ENCODE measurements at regions not wholly inside any gene's neighbourhood (a gene's known extent, or its start where the extent isn't known, plus 50 kb on each side); places are given as distances from the start of the nearest gene placed in this dataset.
"Not testable (repeated sequence)": the region's sequence is repeated elsewhere in the genome, so short reads cannot be mapped to it uniquely, and the experiment has no call there.

- Histone ChIP-seq H3K27ac (no peak overlapping the region), H3K9me3 (ENCODE audit: low read depth) (no peaks in the 10 kb centered on the region), H3K27me3 (no peaks in the 10 kb centered on the region), H3K36me3 (no peaks in the 10 kb centered on the region), H3K4me1 (ENCODE audit: low read depth) (no peaks in the 10 kb centered on the region), H3K4me3 (no peak overlapping the region)
- no peak for DNase-seq (ENCODE audit: low read depth in 1 of 2, low spot score in 1 of 2)
- no peak for TF ChIP-seq CTCF (IDR thresholded peaks at IDR 0.05; ENCODE audit: low read depth, low read length)
Measured at GRCh38 chr7:106755641-106756040, 94.7 kb upstream of the CCDC71L start.

- Histone ChIP-seq H3K36me3 (no peaks in the 10 kb centered on the region), H3K27ac (no peak overlapping the region), H3K9me3 (ENCODE audit: low read depth) (no peaks in the 10 kb centered on the region), H3K4me3 (no peak overlapping the region), H3K4me1 (ENCODE audit: low read depth) (no peaks in the 10 kb centered on the region), H3K27me3 (no peaks in the 10 kb centered on the region)
- no peak for TF ChIP-seq CTCF (IDR thresholded peaks at IDR 0.05; ENCODE audit: low read depth, low read length)
- no peak for DNase-seq (ENCODE audit: low read depth in 1 of 2, low spot score in 1 of 2)
Measured at GRCh38 chr7:106756071-106756470, 95.1 kb upstream of the CCDC71L start.

- no peak for TF ChIP-seq CTCF (IDR thresholded peaks at IDR 0.05; ENCODE audit: low read depth, low read length)
- no peaks in the 10 kb centered on the region for H3K9me3 ChIP-seq (ENCODE audit: low read depth)
Measured at GRCh38 chr7:106756884-106757283, 95.9 kb upstream of the CCDC71L start.

GRCh38 chr7:106757846-106758245 is 96.9 kb upstream of the CCDC71L start:
- Histone ChIP-seq H3K36me3 (no peaks in the 10 kb centered on the region), H3K27me3 (no peaks in the 10 kb centered on the region), H3K4me3 (no peak overlapping the region), H3K9me3 (ENCODE audit: low read depth) (no peaks in the 10 kb centered on the region), H3K4me1 (ENCODE audit: low read depth) (no peaks in the 10 kb centered on the region), H3K27ac (no peak overlapping the region)
- peak in 1 of 2 donors; percentile 76 for DNase-seq (ENCODE audit: low read depth in 1 of 2, low spot score in 1 of 2)
- TF ChIP-seq CTCF (IDR thresholded peaks at IDR 0.05; ENCODE audit: low read depth, low read length), result no peak

More at GRCh38 chr7:106756884-106757283, 95.9 kb upstream of the CCDC71L start:
- DNase-seq (ENCODE audit: low read depth in 1 of 2, low spot score in 1 of 2), result no peak
- H3K27ac ChIP-seq, result no peak overlapping the region
- H3K36me3 ChIP-seq, result no peaks in the 10 kb centered on the region
- H3K27me3 ChIP-seq, result no peaks in the 10 kb centered on the region
- no peaks in the 10 kb centered on the region for H3K4me1 ChIP-seq (ENCODE audit: low read depth)
- H3K4me3 ChIP-seq, result no peak overlapping the region

GRCh38 chr7:106762845-106763244 is 101.9 kb upstream of the CCDC71L start:
- H3K27me3 ChIP-seq; H3K4me3 ChIP-seq; H3K36me3 ChIP-seq; H3K9me3 ChIP-seq (ENCODE audit: low read depth); H3K27ac ChIP-seq; DNase-seq (ENCODE audit: low read depth in 1 of 2, low spot score in 1 of 2): not testable (repeated sequence)
- peaks cover 16% of the 10 kb centered on the region for H3K4me1 ChIP-seq (ENCODE audit: low read depth)

GRCh38 chr7:106763717-106764116 is 101.4 kb upstream of the PIK3CG start:
- no peaks in the 10 kb centered on the region for H3K9me3 ChIP-seq (ENCODE audit: low read depth)
- no peak for TF ChIP-seq CTCF (IDR thresholded peaks at IDR 0.05; ENCODE audit: low read depth, low read length)

More at GRCh38 chr7:106763717-106764116, 101.4 kb upstream of the PIK3CG start:
- Histone ChIP-seq H3K27ac (no peak overlapping the region), H3K36me3 (no peaks in the 10 kb centered on the region), H3K27me3 (no peaks in the 10 kb centered on the region), H3K4me1 (ENCODE audit: low read depth) (peaks cover 16% of the 10 kb centered on the region), H3K4me3 (no peak overlapping the region)
- no peak for DNase-seq (ENCODE audit: low read depth in 1 of 2, low spot score in 1 of 2)

Measured in cardiac muscle cell (in vitro differentiated cells and primary cell).